MM.1S (cell line): ENCODE measurements at regions not wholly inside any gene's neighbourhood (a gene's known extent, or its start where the extent isn't known, plus 50 kb on each side); places are given as distances from the start of the nearest gene placed in this dataset.

Experiments
- EZH2 ChIP-seq: fragments of 300-600 bp; sonication (generic); optimal IDR thresholded peaks from 2 replicates; pipeline ENCODE3; 2017; ENCODE audit warnings: low read depth, mild to moderate bottlenecking, antibody characterized with exemption, low read length, mixed read lengths
- EZH2phosphoT487 ChIP-seq: fragments of 300-600 bp; sonication (generic); IDR thresholded peaks from 2 replicates; pipeline ENCODE4 v1.6.1; 2018; ENCODE audit warnings: antibody characterized with exemption, low read length
- TF ChIP-seq, protein P1 (sequence below): fragments of 300-600 bp; sonication (generic); IDR thresholded peaks from 2 replicates; pipeline ENCODE4 v1.5.1; 2016; ENCODE audit warnings: antibody characterized with exemption, low read length, mixed read lengths

DNA sequence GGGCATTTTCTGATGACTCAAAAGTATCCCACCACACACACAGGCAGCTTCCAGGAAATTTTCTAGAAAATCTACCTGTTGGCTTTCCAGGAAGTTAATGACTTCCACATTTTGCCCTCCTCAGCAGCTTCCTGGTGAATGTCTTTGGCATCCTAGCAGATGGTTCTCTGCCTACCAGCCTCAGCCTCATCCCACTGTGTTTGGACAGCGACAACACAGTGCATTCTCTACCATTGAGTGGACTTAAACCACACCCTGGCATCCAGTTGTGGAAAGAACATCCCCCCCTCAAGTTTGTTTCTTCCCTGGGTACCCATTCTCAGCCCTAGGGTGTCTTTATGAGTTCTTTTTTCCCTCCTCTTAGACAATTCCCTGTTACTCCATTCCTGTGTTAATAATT, 50.8 kb upstream of the GADL1 start:
- TF ChIP-seq, protein P1, sequence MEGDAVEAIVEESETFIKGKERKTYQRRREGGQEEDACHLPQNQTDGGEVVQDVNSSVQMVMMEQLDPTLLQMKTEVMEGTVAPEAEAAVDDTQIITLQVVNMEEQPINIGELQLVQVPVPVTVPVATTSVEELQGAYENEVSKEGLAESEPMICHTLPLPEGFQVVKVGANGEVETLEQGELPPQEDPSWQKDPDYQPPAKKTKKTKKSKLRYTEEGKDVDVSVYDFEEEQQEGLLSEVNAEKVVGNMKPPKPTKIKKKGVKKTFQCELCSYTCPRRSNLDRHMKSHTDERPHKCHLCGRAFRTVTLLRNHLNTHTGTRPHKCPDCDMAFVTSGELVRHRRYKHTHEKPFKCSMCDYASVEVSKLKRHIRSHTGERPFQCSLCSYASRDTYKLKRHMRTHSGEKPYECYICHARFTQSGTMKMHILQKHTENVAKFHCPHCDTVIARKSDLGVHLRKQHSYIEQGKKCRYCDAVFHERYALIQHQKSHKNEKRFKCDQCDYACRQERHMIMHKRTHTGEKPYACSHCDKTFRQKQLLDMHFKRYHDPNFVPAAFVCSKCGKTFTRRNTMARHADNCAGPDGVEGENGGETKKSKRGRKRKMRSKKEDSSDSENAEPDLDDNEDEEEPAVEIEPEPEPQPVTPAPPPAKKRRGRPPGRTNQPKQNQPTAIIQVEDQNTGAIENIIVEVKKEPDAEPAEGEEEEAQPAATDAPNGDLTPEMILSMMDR, result no peak
- TF ChIP-seq EZH2, result no peak
- no peak for TF ChIP-seq EZH2phosphoT487
